Psoas muscle (tissue), 7 donors: ENCODE measurements at regions not wholly inside any gene's neighbourhood (a gene's known extent, or its start where the extent isn't known, plus 50 kb on each side); places are given as distances from the start of the nearest gene placed in this dataset.

Experiments used
- ATAC-seq, 4 donors: fragments of 200-7000 bp; cut with Tn5 transposase; one replicate each; pipeline ENCODE4 v1.9.1; 2020; ENCODE audit warnings: moderate library complexity in 3 of 4, mild to moderate bottlenecking in 2 of 4
- DNase-seq, 2 donors: peaks; one replicate each; pipeline ENCODE4 v3.0.0-alpha.2; 2020
- H3K27ac ChIP-seq: fragments of 200-600 bp; one replicate; pipeline ENCODE4 v1.8.0; 2022
- H3K27me3 ChIP-seq, 3 donors: fragments of 200-600 bp in 1 of 3; one replicate each; pipeline versions ENCODE4 v1.6.1 to v1.8.0; 2013 to 2022; ENCODE audit warnings: low read length in 2 of 3, mild to moderate bottlenecking in 2 of 3, moderate library complexity in 1 of 3; ENCODE audit not compliant: insufficient read depth in 3 of 3
- H3K36me3 ChIP-seq, 2 donors: fragments of 200-600 bp in 1 of 2; one replicate each; pipeline versions ENCODE4 v1.6.1 to v1.8.0; 2013 to 2022; ENCODE audit warnings: low read depth in 1 of 2, mild to moderate bottlenecking in 1 of 2, moderate library complexity in 1 of 2; ENCODE audit not compliant: insufficient read depth in 1 of 2
- H3K4me1 ChIP-seq: fragments of 200-600 bp; one replicate; pipeline ENCODE4 v1.8.0; 2022
- H3K4me3 ChIP-seq: fragments of 200-600 bp; one replicate; pipeline ENCODE4 v1.8.0; 2022; ENCODE audit warnings: mild to moderate bottlenecking
- H3K9me3 ChIP-seq: fragments of 200-600 bp; one replicate; pipeline ENCODE4 v1.8.0; 2022
- WGBS, 3 donors: extraction: QIAGEN DNeasy Blood & Tissue Kit; methylation state at CpG; one replicate each; pipeline versions ENCODE4 v1.1.6 to v1.1.7; 2013; 5-methylcytosine and 5-hydroxymethylcytosine counted together
- intact Hi-C, 2 donors: fragments of 100-400 bp; cut with DNase I; formaldehyde crosslinking; loops; one replicate each; pipeline versions ENCODE4 v1.11.0 to v1.14.2; 2022
- TF ChIP-seq, protein P1 (sequence below): fragments of 200-600 bp; IDR thresholded peaks from one replicate; pipeline ENCODE4 v1.8.0; 2022; ENCODE audit warnings: antibody characterized with exemption
- donor health status: healthy with polysubstance abuse.
- donor health status: DM: no; HTN: no; CAD: no; lungs with moderate emphysema.
- donor health status: Bipolar disorder and iron deficiency.
- donor health status: healthy.
- donor health status: DM: yes; HTN: yes; CAD: no.
- donor health status: DM: no; HTN: no; CAD: no.
- donor health status: DM: yes; HTN: yes; CAD: no.

GRCh38 chr2:225889452-225889851 is 489.9 kb downstream of the NYAP2 start:
- DNase-seq (no peak), ATAC-seq (peak; percentile 70 to 91 (median 76))
- Histone ChIP-seq H3K9me3 (no peaks in the 10 kb centered on the region), H3K27me3 (no peaks in the 10 kb centered on the region), H3K36me3 (no peaks in the 10 kb centered on the region), H3K4me3 (no peak overlapping the region), H3K4me1 (peaks cover under 1% of the 10 kb centered on the region), H3K27ac (no peak overlapping the region)
- TF ChIP-seq, protein P1, sequence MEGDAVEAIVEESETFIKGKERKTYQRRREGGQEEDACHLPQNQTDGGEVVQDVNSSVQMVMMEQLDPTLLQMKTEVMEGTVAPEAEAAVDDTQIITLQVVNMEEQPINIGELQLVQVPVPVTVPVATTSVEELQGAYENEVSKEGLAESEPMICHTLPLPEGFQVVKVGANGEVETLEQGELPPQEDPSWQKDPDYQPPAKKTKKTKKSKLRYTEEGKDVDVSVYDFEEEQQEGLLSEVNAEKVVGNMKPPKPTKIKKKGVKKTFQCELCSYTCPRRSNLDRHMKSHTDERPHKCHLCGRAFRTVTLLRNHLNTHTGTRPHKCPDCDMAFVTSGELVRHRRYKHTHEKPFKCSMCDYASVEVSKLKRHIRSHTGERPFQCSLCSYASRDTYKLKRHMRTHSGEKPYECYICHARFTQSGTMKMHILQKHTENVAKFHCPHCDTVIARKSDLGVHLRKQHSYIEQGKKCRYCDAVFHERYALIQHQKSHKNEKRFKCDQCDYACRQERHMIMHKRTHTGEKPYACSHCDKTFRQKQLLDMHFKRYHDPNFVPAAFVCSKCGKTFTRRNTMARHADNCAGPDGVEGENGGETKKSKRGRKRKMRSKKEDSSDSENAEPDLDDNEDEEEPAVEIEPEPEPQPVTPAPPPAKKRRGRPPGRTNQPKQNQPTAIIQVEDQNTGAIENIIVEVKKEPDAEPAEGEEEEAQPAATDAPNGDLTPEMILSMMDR, result peak; percentile 84
- intact Hi-C loops, result loop anchor here (5.0 kb wide), 3 partner anchors 913 to 1098 kb away; no protein-coding TSS in a partner anchor
- 14 to 17% (median 15%) methylated on average over 1 of the region's 1 CpG for WGBS, 3 donors

DNA sequence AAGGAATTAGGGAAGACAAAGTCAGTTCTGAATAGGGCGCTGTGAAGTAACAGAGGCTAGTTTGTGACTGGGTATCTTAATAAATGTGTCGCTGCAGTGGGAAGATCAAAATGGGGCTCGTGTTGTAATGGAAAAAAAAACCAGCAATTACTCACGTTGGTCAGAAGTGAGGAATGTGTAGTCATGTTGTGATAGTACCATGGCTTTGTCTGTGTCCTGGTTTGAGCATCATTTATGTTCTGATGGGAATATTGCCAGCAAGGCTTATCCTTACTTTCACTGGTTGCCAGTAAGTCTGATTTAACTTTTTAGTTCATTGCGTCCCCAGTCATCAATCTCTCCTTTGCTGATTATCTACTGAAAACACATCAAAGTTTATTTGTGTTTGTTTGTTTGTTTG is 467.6 kb downstream of the NYAP2 start:
- H3K9me3 ChIP-seq, result no peaks in the 10 kb centered on the region
- ATAC-seq (no peak), DNase-seq (no peak)
- no peaks in the 10 kb centered on the region for H3K27me3 ChIP-seq
- intact Hi-C loops, result no loop called here
- no peak overlapping the region for H3K27ac ChIP-seq
- no peaks in the 10 kb centered on the region for H3K4me1 ChIP-seq
- WGBS, 3 donors, result 69 to 72% (median 71%) methylated on average over 5 of the region's 5 CpGs
- TF ChIP-seq, protein P1, result no peak
- no peak overlapping the region for H3K4me3 ChIP-seq
- H3K36me3 ChIP-seq, result no peaks in the 10 kb centered on the region

DNA sequence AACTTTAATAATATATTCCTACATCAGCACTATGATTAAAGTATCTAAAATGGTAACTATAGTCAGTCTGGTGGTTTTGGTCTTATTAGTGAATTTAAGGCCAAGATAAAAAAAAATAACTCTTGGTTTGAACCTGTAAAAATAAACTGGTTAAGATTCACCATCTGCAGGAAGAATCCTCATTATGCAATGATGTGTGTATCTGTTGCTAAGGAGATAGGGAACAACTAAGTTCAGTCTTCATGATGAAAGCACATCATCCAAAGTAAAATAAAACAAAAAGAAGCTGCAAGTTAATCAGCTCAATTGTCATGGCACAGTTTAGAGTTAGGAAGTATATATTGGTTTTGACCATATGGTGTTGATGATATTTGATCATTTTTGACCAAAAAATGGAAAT is 466.0 kb downstream of the NYAP2 start:
- H3K36me3 ChIP-seq, result no peaks in the 10 kb centered on the region
- no peak for DNase-seq
- H3K27ac ChIP-seq, result no peak overlapping the region
- no peak overlapping the region for H3K4me3 ChIP-seq
- no peaks in the 10 kb centered on the region for H3K4me1 ChIP-seq
- intact Hi-C loops, result no loop called here
- H3K9me3 ChIP-seq, result no peaks in the 10 kb centered on the region
- TF ChIP-seq, protein P1, result no peak
- no peaks in the 10 kb centered on the region for H3K27me3 ChIP-seq
- no peak for ATAC-seq

DNA sequence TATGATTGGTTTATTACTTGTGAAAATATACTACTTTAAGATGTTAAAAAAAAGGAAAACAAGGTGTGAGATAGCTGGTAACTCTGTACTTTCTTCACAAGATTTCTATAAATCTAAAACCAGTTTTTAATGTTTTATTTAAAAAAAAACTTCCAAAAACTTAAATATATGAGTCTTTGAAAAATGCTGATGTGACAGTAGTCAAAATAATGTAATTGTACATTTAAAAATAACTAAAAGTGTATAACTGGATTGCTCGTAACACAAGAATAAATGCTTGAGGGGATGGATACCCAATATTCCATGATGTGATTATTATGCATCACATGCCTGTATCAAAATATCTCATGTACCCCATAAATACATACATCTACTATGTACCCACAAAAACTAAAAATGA is 464.9 kb downstream of the NYAP2 start:
- ATAC-seq (no peak), DNase-seq (no peak)
- Histone ChIP-seq H3K27me3 (no peaks in the 10 kb centered on the region), H3K36me3 (no peaks in the 10 kb centered on the region), H3K9me3 (no peaks in the 10 kb centered on the region), H3K27ac (no peak overlapping the region), H3K4me3 (no peak overlapping the region), H3K4me1 (no peaks in the 10 kb centered on the region)
- intact Hi-C loops, result no loop called here
- TF ChIP-seq, protein P1, result no peak
- WGBS, 3 donors, result 95 to 98% (median 97%) methylated on average over 1 of the region's 1 CpG

DNA sequence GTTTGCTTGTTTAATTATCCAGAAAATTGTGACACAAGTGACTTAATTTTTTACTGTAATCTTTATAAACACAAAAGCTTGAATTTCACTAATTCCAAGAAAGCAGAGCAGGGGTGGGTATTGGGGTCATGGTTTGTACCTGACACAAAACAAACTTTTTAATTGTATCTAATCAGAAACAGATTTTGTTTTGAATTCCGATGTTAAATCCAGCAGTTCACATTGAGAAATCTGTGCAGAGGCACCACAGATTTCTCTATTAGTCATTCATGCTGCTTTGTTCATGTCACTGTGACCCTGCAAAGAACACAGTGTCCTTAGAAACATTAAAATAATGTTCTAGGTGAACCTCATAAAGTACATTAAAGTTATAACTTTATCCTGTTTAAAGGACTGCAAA is 443.4 kb downstream of the NYAP2 start:
- peak in 1 of 4 donors; percentile 63 for ATAC-seq
- H3K9me3 ChIP-seq, result no peaks in the 10 kb centered on the region
- no peak for DNase-seq
- WGBS, 3 donors, result 7 to 35% (median 22%) methylated on average over 1 of the region's 1 CpG
- no peak overlapping the region for H3K4me3 ChIP-seq
- H3K36me3 ChIP-seq, result no peaks in the 10 kb centered on the region
- H3K4me1 ChIP-seq, result no peaks in the 10 kb centered on the region
- H3K27ac ChIP-seq, result no peak overlapping the region
- intact Hi-C loops, result no loop called here
- H3K27me3 ChIP-seq, result no peaks in the 10 kb centered on the region
- TF ChIP-seq, protein P1, result no peak
